K562 (cell line): ENCODE measurements at regions not wholly inside any gene's neighbourhood (a gene's known extent, or its start where the extent isn't known, plus 50 kb on each side); places are given as distances from the start of the nearest gene placed in this dataset.

Experiments
- ATAC-seq: fragments of 200-7000 bp; cut with Tn5 transposase; 3 replicates; pipeline ENCODE4 v1.9.1; 2020; ENCODE audit warnings: moderate library complexity
- BruUV-seq: library from RNA; stranded (reverse); fragments of 400-500 nt; replicated peaks from 2 replicates; lab custom pipeline; 2021; lab: Mats Ljungman, UMichigan
- CTCF ChIA-PET: fragments of 300-600 bp; formaldehyde crosslinking; extraction: SDS; loops from one replicate; lab custom pipeline; 2021; ENCODE audit warnings: low intra/inter-chr PET ratio; lab: Yijun Ruan, JAX
- POLR2A ChIA-PET: fragments of 300-600, 350-650 bp; sonication (Branson Sonifier 250); formaldehyde crosslinking; extraction: SDS; loops from one replicate; lab custom pipeline; 2021; ENCODE audit warnings: antibody characterized with exemption, inconsistent platforms; lab: Yijun Ruan, JAX
- DNase-seq, 4 experiments: peaks; one replicate each; pipeline versions ENCODE4 v3.0.0 to v3.0.0-alpha.2; 2011 to 2018; ENCODE audit warnings: low spot score in 3 of 4, mixed read lengths in 3 of 4; ENCODE audit errors: extremely low read depth in 1 of 4
- FAIRE-seq: peaks from 2 replicates; lab custom pipeline; 2011; peaks lifted over from hg19 to GRCh38; lab: Jason Lieb, UNC
- H2AFZ ChIP-seq: 2 replicates; pipeline ENCODE4 v1.6.0; 2011; ENCODE audit warnings: low read depth, low read length, control low read depth, inconsistent platforms
- H3K27ac ChIP-seq: fragments of 200-600 bp; 3 replicates; pipeline ENCODE4 v1.8.0; 2011; ENCODE audit warnings: low read depth, mild to moderate bottlenecking, control low read depth, inconsistent platforms, low read length, moderate library complexity, mixed read lengths; ENCODE audit errors: extremely low read depth
- H3K27me3 ChIP-seq, 2 experiments: fragments of 300-600 bp in 1 of 2; 2 replicates in 1 of 2; 3 replicates in 1 of 2; pipeline versions ENCODE4 v1.6.0 to v1.8.0; 2011; ENCODE audit warnings: inconsistent platforms in 2 of 2, low read length in 2 of 2, mild to moderate bottlenecking in 1 of 2, mixed read lengths in 1 of 2, moderate library complexity in 1 of 2; ENCODE audit not compliant: control insufficient read depth in 2 of 2, insufficient read depth in 2 of 2
- H3K36me3 ChIP-seq: fragments of 300-600 bp; 3 replicates; pipeline ENCODE4 v1.8.0; 2011; ENCODE audit warnings: mild to moderate bottlenecking, low read length, inconsistent platforms; ENCODE audit not compliant: control insufficient read depth, insufficient read depth
- H3K4me1 ChIP-seq, 2 experiments: fragments of 200-600 bp in 1 of 2; replicated peaks in 1 of 2; 2 replicates in 1 of 2; 3 replicates in 1 of 2; pipeline versions ENCODE4 v1.5.1 to v1.8.0; 2011; ENCODE audit warnings: inconsistent platforms in 2 of 2, low read length in 2 of 2, mild to moderate bottlenecking in 1 of 2, mixed read lengths in 1 of 2, moderate library complexity in 1 of 2; ENCODE audit not compliant: control insufficient read depth in 2 of 2, insufficient read depth in 2 of 2
- H3K4me2 ChIP-seq: 2 replicates; pipeline ENCODE4 v1.6.1; 2011; ENCODE audit warnings: low read length, control low read depth, inconsistent platforms, mixed read lengths; ENCODE audit not compliant: insufficient read depth
- H3K4me3 ChIP-seq: fragments of 200-600 bp; sonication (generic), shearing (Covaris generic); 2 replicates; pipeline ENCODE4 v1.5.1; 2016; ENCODE audit warnings: control low read depth, inconsistent platforms
- H3K79me2 ChIP-seq: fragments of 200-600 bp; 3 replicates; pipeline ENCODE4 v1.8.0; 2011; ENCODE audit warnings: low read length, inconsistent platforms; ENCODE audit not compliant: control insufficient read depth, insufficient read depth
- H3K9ac ChIP-seq, 2 experiments: 2 replicates each; pipeline versions ENCODE4 v1.6.0 to v1.6.1; 2011; ENCODE audit warnings: low read depth in 2 of 2, low read length in 2 of 2, control low read depth in 1 of 2, inconsistent platforms in 1 of 2, mild to moderate bottlenecking in 1 of 2, mixed read lengths in 1 of 2; ENCODE audit not compliant: insufficient read depth in 1 of 2
- H3K9me1 ChIP-seq: one replicate; pipeline ENCODE4 v1.6.0; 2011; ENCODE audit warnings: inconsistent platforms, mild to moderate bottlenecking, low read length, moderate library complexity; ENCODE audit not compliant: control insufficient read depth, insufficient read depth
- H3K9me3 ChIP-seq: replicated peaks from 2 replicates; pipeline ENCODE4 v1.5.1; 2011; ENCODE audit warnings: low read depth, low read length, inconsistent platforms; ENCODE audit not compliant: control insufficient read depth, insufficient read depth
- H4K20me1 ChIP-seq: replicated peaks from 2 replicates; pipeline ENCODE4 v1.6.1; 2011; ENCODE audit warnings: low read length, inconsistent platforms, mixed read lengths; ENCODE audit not compliant: control insufficient read depth, insufficient read depth
- CAMTA2 ChIP-seq: fragments of 250-450 bp; sonication (Bioruptor Pico); conservative IDR thresholded peaks from 2 replicates; pipeline ENCODE4 v1.5.1; 2022
- CBX5 ChIP-seq: IDR thresholded peaks from 2 replicates; pipeline ENCODE4 v1.6.1; 2014; ENCODE audit warnings: low read depth, borderline replicate concordance
- ETV6 ChIP-seq, 3 experiments: fragments of 150-350 bp in 1 of 3; sonication (generic) in 1 of 3; formaldehyde crosslinking in 1 of 3; IDR thresholded peaks; 2 replicates each; pipeline versions ENCODE4 v1.6.1 to v1.8.0; 2014 to 2022; ENCODE audit warnings: borderline replicate concordance in 2 of 3, low read depth in 2 of 3, antibody characterized with exemption in 1 of 3, low read length in 1 of 3, mild to moderate bottlenecking in 1 of 3, missing genetic modification reagents in 1 of 3
- FOS ChIP-seq: IDR thresholded peaks from 3 replicates; pipeline ENCODE4 v1.6.1; 2011; ENCODE audit not compliant: insufficient read length; ENCODE audit errors: extremely low read depth
- HNRNPL ChIP-seq: fragments of 200-400 bp; formaldehyde crosslinking; IDR thresholded peaks from 2 replicates; pipeline ENCODE4 v1.6.1; 2017; ENCODE audit warnings: low read depth, mild to moderate bottlenecking, low read length
- MTA3 ChIP-seq: fragments of 450-650 bp; formaldehyde crosslinking; IDR thresholded peaks from 2 replicates; pipeline ENCODE4 v1.6.1; 2017; ENCODE audit warnings: mild to moderate bottlenecking, borderline replicate concordance
- NR1H2 ChIP-seq: sonication (generic); formaldehyde crosslinking; IDR thresholded peaks from 2 replicates; pipeline ENCODE4 v1.4.0; 2020; ENCODE audit warnings: mild to moderate bottlenecking, missing genetic modification reagents
- PHF8 ChIP-seq: fragments of 200-600 bp; sonication (generic); IDR thresholded peaks from 2 replicates; pipeline ENCODE4 v1.6.1; 2012; ENCODE audit warnings: mixed run types, mild to moderate bottlenecking, inconsistent platforms, low read length, moderate library complexity, borderline replicate concordance
- RB1 ChIP-seq: fragments of 450-650 bp; IDR thresholded peaks from 2 replicates; pipeline ENCODE4 v1.6.1; 2017; ENCODE audit warnings: low read depth, mild to moderate bottlenecking
- SUPT5H ChIP-seq: fragments of 450-650 bp; IDR thresholded peaks from 2 replicates; pipeline ENCODE4 v1.6.1; 2016
- TCF3 ChIP-seq: sonication (generic); formaldehyde crosslinking; IDR thresholded peaks from 2 replicates; pipeline ENCODE4 v1.4.0; 2020; ENCODE audit warnings: mild to moderate bottlenecking, missing genetic modification reagents
- ZNF311 ChIP-seq: fragments of 250-450 bp; sonication (Bioruptor Pico); IDR thresholded peaks from 2 replicates; pipeline ENCODE4 v1.4.0; 2020; ENCODE audit warnings: mild to moderate bottlenecking, moderate library complexity
- WGBS: fragments of 100-300 bp; shearing (Covaris generic); methylation state at CpG from one replicate; pipeline ENCODE4 v1.1.6; 2016; ENCODE audit warnings: low coverage, mixed read lengths; ENCODE audit not compliant: insufficient coverage; ENCODE audit errors: missing lambda C conversion rate; 5-methylcytosine and 5-hydroxymethylcytosine counted together
- in situ Hi-C: fragments of 300-500 bp; cut with MboI; formaldehyde crosslinking; loops from 4 replicates; pipeline ENCODE4 v1.15.0; 2018; ENCODE audit warnings: inconsistent platforms, mixed read lengths
- intact Hi-C: fragments of 100-400 bp; cut with micrococcal nuclease; formaldehyde crosslinking; loops from 2 replicates; pipeline ENCODE4 v1.14.2; 2022
- TF ChIP-seq, protein P1 (sequence below): IDR thresholded peaks from 2 replicates; pipeline ENCODE4 v1.6.1; 2014; ENCODE audit warnings: antibody characterized with exemption
- TF ChIP-seq, protein P2 (sequence below): fragments of 250-450 bp; sonication (Bioruptor Pico); IDR thresholded peaks from 2 replicates; pipeline ENCODE4 v1.4.0; 2020; ENCODE audit warnings: borderline replicate concordance
- TF ChIP-seq, protein P3 (sequence below), 2 experiments: fragments of 250-450 bp in 1 of 2; fragments of 450-650 bp in 1 of 2; sonication (Bioruptor Pico) in 1 of 2; IDR thresholded peaks; 2 replicates each; pipeline versions ENCODE4 v1.6.1 to v1.8.0; 2016 to 2021; ENCODE audit warnings: mild to moderate bottlenecking in 2 of 2, moderate library complexity in 2 of 2, missing compliant biosample characterization in 1 of 2, missing genetic modification characterization in 1 of 2

DNA sequence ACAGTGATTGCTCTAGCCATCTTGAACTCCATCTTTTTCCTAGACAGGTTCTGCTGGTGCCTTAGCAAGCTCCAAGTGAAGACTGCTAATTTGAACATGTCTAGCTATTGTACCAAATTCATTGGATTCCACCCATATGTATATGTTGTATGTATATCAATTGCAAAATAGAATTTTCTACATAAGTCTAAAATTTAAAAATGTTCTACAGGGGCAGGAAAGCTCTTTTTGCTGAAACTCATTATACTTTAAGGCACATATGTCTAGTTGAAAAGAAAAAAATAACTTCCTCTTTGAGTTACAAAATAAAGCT is 845.3 kb downstream of the MCTP2 start:
- FAIRE-seq, result no peak

DNA sequence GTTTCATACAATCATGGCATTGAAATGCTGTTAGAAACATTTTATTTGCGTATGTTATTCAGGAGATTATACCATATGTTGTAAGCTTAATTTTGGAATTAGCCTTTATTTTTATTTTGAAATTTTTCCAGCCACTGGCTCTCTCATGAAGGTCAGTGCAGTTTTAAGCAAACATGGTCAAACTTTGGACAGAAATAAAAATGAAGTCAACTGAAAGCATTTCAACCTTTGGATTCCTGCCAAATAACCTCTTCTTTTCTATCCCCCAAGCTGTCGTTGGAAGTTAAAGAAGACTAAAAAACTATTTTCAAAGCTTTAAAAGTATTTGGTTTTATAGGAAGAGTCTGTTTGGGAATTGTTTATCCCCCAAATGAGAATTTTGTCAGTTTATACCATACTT is 846.6 kb downstream of the MCTP2 start:
- H3K4me1 ChIP-seq, result no peaks in the 10 kb centered on the region
- H3K9ac ChIP-seq, result no peak overlapping the region
- ChIA-PET POLR2A (no interaction called here), CTCF (no interaction called here)
- no peaks in the 10 kb centered on the region for H3K9me3 ChIP-seq
- no peaks in the 10 kb centered on the region for H3K9me1 ChIP-seq
- 76% methylated on average over 2 of the region's 2 CpGs for WGBS
- DNase-seq (no peak), ATAC-seq (no peak), FAIRE-seq (no peak)
- in situ Hi-C loops, result no loop called here
- no peak overlapping the region for H2AFZ ChIP-seq
- intact Hi-C loops, result no loop called here
- H3K4me3 ChIP-seq, result no peak overlapping the region
- no peaks in the 10 kb centered on the region for H3K27me3 ChIP-seq
- no peaks in the 10 kb centered on the region for H3K79me2 ChIP-seq
- H3K27ac ChIP-seq, result no peak overlapping the region
- H3K36me3 ChIP-seq, result no peaks in the 10 kb centered on the region; the same call in 2 of the 3 replicates
- BruUV-seq, result no TSS peak
- H4K20me1 ChIP-seq, result no peaks in the 10 kb centered on the region
- H3K4me2 ChIP-seq, result no peak overlapping the region
- no peak for TF ChIP-seq CBX5
- no peak for TF ChIP-seq ETV6 (IDR thresholded peaks at IDR 0.05; ENCODE audit: borderline replicate concordance in 1 of 2, low read depth in 2 of 2, low read length in 1 of 2)
- TF ChIP-seq ETV6 (CRISPR knock-in tag; IDR thresholded peaks at IDR 0.05; ENCODE audit: borderline replicate concordance), result no peak
- TF ChIP-seq TCF3 (CRISPR knock-in tag), result no peak
- TF ChIP-seq, protein P1, sequence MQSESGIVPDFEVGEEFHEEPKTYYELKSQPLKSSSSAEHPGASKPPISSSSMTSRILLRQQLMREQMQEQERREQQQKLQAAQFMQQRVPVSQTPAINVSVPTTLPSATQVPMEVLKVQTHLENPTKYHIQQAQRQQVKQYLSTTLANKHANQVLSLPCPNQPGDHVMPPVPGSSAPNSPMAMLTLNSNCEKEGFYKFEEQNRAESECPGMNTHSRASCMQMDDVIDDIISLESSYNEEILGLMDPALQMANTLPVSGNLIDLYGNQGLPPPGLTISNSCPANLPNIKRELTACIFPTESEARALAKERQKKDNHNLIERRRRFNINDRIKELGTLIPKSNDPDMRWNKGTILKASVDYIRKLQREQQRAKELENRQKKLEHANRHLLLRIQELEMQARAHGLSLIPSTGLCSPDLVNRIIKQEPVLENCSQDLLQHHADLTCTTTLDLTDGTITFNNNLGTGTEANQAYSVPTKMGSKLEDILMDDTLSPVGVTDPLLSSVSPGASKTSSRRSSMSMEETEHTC, result no peak
- no peak for TF ChIP-seq HNRNPL
- no peak for TF ChIP-seq FOS
- TF ChIP-seq PHF8, result no peak
- no peak for TF ChIP-seq ZNF311
- no peak for TF ChIP-seq MTA3
- TF ChIP-seq CAMTA2 (CRISPR knock-in tag), result no peak

More for the DNA sequence above, 845.3 kb downstream of the MCTP2 start:
- Histone ChIP-seq H3K9me1 (no peaks in the 10 kb centered on the region), H3K4me1 (no peaks in the 10 kb centered on the region), H3K4me3 (no peak overlapping the region), H3K4me2 (no peak overlapping the region), H3K27me3 (no peaks in the 10 kb centered on the region), H3K9me3 (no peaks in the 10 kb centered on the region), H3K79me2 (no peaks in the 10 kb centered on the region), H2AFZ (no peak overlapping the region), H3K36me3 (no peaks in the 10 kb centered on the region; the same call in 2 of the 3 replicates), H3K27ac (no peak overlapping the region), H3K9ac (no peak overlapping the region), H4K20me1 (no peaks in the 10 kb centered on the region)
- ATAC-seq (no peak), DNase-seq (no peak)
- intact Hi-C loops (no loop called here), in situ Hi-C loops (no loop called here)
- TF ChIP-seq, protein P2, sequence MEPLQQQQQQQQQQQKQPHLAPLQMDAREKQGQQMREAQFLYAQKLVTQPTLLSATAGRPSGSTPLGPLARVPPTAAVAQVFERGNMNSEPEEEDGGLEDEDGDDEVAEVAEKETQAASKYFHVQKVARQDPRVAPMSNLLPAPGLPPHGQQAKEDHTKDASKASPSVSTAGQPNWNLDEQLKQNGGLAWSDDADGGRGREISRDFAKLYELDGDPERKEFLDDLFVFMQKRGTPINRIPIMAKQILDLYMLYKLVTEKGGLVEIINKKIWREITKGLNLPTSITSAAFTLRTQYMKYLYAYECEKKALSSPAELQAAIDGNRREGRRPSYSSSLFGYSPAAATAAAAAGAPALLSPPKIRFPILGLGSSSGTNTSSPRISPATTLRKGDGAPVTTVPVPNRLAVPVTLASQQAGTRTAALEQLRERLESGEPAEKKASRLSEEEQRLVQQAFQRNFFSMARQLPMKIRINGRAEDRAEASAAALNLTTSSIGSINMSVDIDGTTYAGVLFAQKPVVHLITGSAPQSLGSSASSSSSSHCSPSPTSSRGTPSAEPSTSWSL, result no peak
- no peak for TF ChIP-seq SUPT5H
- TF ChIP-seq RB1, result no peak
- TF ChIP-seq, protein P3, sequence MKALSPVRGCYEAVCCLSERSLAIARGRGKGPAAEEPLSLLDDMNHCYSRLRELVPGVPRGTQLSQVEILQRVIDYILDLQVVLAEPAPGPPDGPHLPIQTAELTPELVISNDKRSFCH (CRISPR knock-in tag; IDR thresholded peaks at IDR 0.05), result no peak
- TF ChIP-seq, protein P3 (tag; IDR thresholded peaks at IDR 0.05), result no peak
- TF ChIP-seq NR1H2 (CRISPR knock-in tag), result no peak
- ChIA-PET CTCF (no interaction called here), POLR2A (interaction anchor here (1.5 kb wide), 1 partner anchor 9 kb away, joined by 4 read pairs; no protein-coding TSS in a partner anchor)
- no TSS peak for BruUV-seq
